Type B pancreatic cell (in vitro differentiated cells): ENCODE measurements at regions not wholly inside any gene's neighbourhood (a gene's known extent, or its start where the extent isn't known, plus 50 kb on each side); places are given as distances from the start of the nearest gene placed in this dataset.
"Not testable (repeated sequence)": the region's sequence is repeated elsewhere in the genome, so short reads cannot be mapped to it uniquely, and the experiment has no call there.

Source experiments
- DNase-seq: peaks from one replicate; pipeline ENCODE4 v3.0.0; 2021; ENCODE audit warnings: mixed read lengths; ENCODE audit not compliant: unreplicated experiment; ENCODE audit errors: extremely low spot score
- H3K27ac Mint-ChIP-seq: 2 replicates; pipeline ENCODE4 v1.8.0; 2021; ENCODE audit warnings: mild to moderate bottlenecking, mixed read lengths
- H3K27me3 Mint-ChIP-seq: 2 replicates; pipeline ENCODE4 v1.8.0; 2021; ENCODE audit warnings: mixed read lengths
- H3K36me3 Mint-ChIP-seq: 2 replicates; pipeline ENCODE4 v1.8.0; 2021; ENCODE audit warnings: mixed read lengths
- H3K4me1 Mint-ChIP-seq: one replicate; pipeline ENCODE4 v1.8.0; 2021; ENCODE audit warnings: mixed read lengths; ENCODE audit not compliant: unreplicated experiment
- H3K4me3 Mint-ChIP-seq: 2 replicates; pipeline ENCODE4 v1.8.0; 2021; ENCODE audit warnings: mild to moderate bottlenecking, mixed read lengths
- H3K9me3 Mint-ChIP-seq: 2 replicates; pipeline ENCODE4 v1.8.0; 2021; ENCODE audit warnings: mixed read lengths
- TF ChIP-seq, protein P1 (sequence below): fragments of 200-600 bp; sonication (generic); conservative IDR thresholded peaks from 2 replicates; pipeline ENCODE4 v1.5.0; 2021; ENCODE audit warnings: antibody characterized with exemption, mild to moderate bottlenecking

DNA sequence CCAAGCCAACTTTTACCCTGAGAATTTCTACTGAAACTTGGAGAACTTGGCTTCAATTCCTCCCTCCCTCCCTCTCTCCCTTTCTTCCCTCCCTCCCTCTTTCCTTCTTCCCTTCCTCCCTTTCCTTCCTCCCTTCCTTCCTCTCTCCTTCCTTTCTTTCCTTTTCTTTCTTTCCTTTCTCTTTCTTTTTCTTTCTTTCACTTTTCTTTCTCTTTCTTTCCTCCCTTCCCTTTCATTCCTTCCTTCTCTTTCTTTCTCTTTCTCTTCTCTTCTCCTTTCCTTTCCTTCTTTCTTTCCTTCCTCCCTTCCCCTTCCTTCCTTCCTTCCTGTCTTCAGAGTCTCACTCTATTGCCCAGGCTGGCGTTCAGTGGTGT lies 268.1 kb upstream of the SDK2 start:
- H3K4me3 Mint-ChIP-seq: no peak overlapping the region
- TF ChIP-seq, protein P1, sequence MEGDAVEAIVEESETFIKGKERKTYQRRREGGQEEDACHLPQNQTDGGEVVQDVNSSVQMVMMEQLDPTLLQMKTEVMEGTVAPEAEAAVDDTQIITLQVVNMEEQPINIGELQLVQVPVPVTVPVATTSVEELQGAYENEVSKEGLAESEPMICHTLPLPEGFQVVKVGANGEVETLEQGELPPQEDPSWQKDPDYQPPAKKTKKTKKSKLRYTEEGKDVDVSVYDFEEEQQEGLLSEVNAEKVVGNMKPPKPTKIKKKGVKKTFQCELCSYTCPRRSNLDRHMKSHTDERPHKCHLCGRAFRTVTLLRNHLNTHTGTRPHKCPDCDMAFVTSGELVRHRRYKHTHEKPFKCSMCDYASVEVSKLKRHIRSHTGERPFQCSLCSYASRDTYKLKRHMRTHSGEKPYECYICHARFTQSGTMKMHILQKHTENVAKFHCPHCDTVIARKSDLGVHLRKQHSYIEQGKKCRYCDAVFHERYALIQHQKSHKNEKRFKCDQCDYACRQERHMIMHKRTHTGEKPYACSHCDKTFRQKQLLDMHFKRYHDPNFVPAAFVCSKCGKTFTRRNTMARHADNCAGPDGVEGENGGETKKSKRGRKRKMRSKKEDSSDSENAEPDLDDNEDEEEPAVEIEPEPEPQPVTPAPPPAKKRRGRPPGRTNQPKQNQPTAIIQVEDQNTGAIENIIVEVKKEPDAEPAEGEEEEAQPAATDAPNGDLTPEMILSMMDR: no peak
- peaks cover 4% of the 10 kb centered on the region for H3K4me1 Mint-ChIP-seq
- no peaks in the 10 kb centered on the region for H3K36me3 Mint-ChIP-seq
- peaks cover 6% of the 10 kb centered on the region for H3K9me3 Mint-ChIP-seq
- H3K27me3 Mint-ChIP-seq: peaks cover 56% of the 10 kb centered on the region
- no peak overlapping the region for H3K27ac Mint-ChIP-seq
- DNase-seq: no peak

DNA sequence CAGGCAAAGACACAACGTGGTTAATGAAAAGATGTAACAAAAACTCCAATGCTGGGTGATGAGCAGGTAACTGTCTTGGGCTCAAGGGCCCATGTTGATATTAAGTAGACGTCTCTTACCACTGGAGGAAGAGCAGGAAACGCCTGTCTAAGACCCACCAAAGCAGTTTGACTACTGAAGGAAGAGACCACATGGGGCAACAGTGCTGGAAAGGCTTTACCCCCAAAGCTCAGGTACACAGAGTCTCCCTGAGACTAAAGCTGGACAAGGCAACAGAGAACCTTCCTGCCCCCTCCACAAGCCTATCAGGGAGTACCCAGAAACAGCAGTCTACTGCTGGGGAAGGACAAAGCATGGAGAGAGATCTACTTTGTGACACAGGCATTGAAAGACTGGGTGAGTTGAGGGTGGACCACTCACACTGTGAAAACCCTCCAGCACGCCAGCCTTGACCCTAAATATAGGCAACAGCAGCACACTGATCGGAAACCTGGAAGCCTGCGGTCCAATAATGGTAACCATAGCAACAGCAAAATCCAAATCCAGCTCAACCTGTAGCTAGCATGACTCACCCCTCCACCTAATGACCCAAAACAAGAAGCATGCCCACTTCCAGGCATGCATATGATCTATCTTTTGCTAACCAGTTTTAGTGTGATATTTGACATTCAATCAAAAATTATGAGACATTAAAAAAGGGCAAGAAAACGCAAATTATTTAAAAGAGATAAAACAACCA lies 270.5 kb upstream of the SDK2 start:
- Mint-ChIP-seq H3K27me3 (peaks cover 38% of the 10 kb centered on the region), H3K9me3 (peaks cover 11% of the 10 kb centered on the region), H3K36me3 (no peaks in the 10 kb centered on the region), H3K4me1 (no peaks in the 10 kb centered on the region), H3K27ac (no peak overlapping the region), H3K4me3 (no peak overlapping the region)
- no peak for DNase-seq
- TF ChIP-seq, protein P1: no peak

DNA sequence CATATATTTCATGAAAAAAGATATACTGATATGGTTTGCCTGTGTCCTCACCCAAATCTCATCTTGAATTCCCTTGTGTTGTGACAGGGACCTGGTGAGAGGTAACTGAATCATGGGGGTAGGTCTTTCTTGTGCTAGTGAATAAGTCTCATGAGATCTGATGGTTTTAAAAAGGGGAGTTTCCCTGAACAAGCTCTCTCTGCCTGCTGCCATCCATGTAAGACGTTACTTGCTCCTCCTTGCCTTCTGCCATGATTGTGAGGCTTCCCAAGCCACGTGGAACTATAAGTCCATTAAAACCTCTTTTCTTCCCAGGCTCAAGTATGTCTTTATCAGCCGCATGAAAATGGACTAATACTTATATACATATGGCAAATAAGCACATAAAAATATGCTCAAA lies 274.8 kb upstream of the SDK2 start:
- not testable (repeated sequence) for H3K4me3 Mint-ChIP-seq, H3K4me1 Mint-ChIP-seq, H3K27me3 Mint-ChIP-seq, H3K27ac Mint-ChIP-seq, DNase-seq, H3K36me3 Mint-ChIP-seq
- peaks cover 11% of the 10 kb centered on the region for H3K9me3 Mint-ChIP-seq

DNA sequence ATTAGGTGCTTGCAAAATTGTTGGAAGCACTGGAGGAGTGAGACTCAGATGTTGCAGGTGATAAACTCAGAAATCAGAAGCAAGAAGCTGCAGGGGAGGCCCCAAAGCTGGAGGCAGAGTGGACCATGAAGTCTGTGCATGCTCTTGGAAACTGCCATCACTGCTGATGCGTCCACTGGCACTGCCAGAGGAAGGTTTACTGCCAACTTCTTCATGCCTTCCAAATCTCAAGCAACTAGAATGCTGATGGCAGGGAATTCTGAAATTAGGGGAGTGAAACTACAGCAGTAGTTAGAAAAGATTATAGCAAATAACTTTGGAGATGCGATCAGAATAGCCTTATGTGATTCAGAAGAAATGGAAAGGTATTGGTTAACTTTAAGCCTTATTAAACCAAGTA lies 277.1 kb upstream of the SDK2 start:
- DNase-seq: no peak
- Mint-ChIP-seq H3K4me1 (no peaks in the 10 kb centered on the region), H3K9me3 (peaks cover 5% of the 10 kb centered on the region), H3K27me3 (peaks cover 6% of the 10 kb centered on the region), H3K27ac (no peak overlapping the region), H3K4me3 (no peak overlapping the region), H3K36me3 (no peaks in the 10 kb centered on the region)
- TF ChIP-seq, protein P1: no peak

DNA sequence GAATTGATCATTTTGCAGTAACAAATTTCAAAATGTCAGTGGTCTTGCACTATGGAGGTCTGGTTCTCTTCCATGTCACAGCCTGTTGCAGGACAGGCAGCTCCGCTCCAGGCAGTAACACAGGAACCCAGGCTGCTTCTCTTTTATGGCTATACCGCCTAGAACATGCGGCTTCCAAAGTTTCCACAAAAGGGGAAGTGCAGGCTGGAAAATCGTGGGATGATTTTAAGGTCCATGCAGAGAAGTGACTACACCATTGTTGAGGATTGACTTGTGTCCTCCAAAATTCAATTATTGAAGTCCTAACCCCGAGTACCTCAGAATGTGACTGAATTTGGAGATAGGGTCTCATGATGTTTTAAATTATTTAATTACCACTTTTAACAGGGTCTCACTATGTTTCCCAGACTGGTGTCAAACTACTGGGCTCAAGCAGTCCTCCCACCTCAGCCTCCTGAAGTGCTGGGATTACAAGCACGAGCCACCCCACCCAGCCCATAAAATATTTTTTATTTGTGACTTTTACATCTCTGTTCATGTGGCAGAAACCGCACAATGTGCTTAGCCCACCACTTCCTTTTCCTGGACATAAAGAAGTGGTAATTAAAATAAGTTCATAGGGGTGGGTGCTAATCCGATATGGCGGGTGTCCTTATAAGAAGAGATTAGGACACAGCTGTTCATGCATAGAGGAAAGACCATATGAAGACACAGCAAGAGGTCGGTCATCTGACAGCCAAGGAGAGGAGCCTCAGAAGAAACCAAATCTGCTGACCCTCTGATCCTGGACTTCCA lies 279.2 kb upstream of the RPL38 start:
- no peaks in the 10 kb centered on the region for H3K36me3 Mint-ChIP-seq
- TF ChIP-seq, protein P1: no peak
- peaks cover 7% of the 10 kb centered on the region for H3K9me3 Mint-ChIP-seq
- peaks cover 11% of the 10 kb centered on the region for H3K27me3 Mint-ChIP-seq
- H3K4me3 Mint-ChIP-seq: no peak overlapping the region
- no peak for DNase-seq
- no peaks in the 10 kb centered on the region for H3K4me1 Mint-ChIP-seq
- no peak overlapping the region for H3K27ac Mint-ChIP-seq

DNA sequence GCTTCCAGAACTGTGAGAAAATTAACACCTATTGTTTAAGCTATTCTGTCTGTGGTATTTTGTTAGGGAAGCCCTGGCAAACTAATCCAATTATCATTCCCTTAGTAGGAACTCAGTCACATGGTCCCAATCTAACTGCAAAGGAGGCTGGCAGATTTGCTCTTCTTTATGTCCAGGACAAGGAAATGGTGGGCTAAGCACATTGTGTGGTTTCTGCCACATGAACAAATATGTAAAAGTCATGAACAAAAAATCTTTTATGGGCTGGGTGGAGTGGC lies 278.6 kb upstream of the RPL38 start:
- Mint-ChIP-seq H3K36me3 (no peaks in the 10 kb centered on the region), H3K9me3 (peaks cover 7% of the 10 kb centered on the region), H3K27ac (no peak overlapping the region), H3K27me3 (peaks cover 15% of the 10 kb centered on the region), H3K4me3 (no peak overlapping the region), H3K4me1 (no peaks in the 10 kb centered on the region)
- no peak for DNase-seq
- TF ChIP-seq, protein P1: no peak
